ENCODE measurements at regions not wholly inside any gene's neighbourhood (a gene's known extent, or its start where the extent isn't known, plus 50 kb on each side); places are given as distances from the start of the nearest gene placed in this dataset.

GRCh38 chr3:102662498-102662772, 227.6 kb downstream of the ZPLD1 start:
- TF ChIP-seq CTCF (IDR thresholded peaks at IDR 0.05) (no peak), POLR2A (IDR thresholded peaks at IDR 0.05) (no peak)

All from body of pancreas (tissue), 4 donors.